ENCODE measurements at regions not wholly inside any gene's neighbourhood (a gene's known extent, or its start where the extent isn't known, plus 50 kb on each side); places are given as distances from the start of the nearest gene placed in this dataset.
"Not testable (repeated sequence)": the region's sequence is repeated elsewhere in the genome, so short reads cannot be mapped to it uniquely, and the experiment has no call there.

GRCh38 chrX:16357902-16358301 lies 190.6 kb downstream of the MAGEB17 start:
- H3K9ac ChIP-seq (ENCODE audit: low read depth, low read length, poor library complexity, severe bottlenecking), result no peak overlapping the region
- no peaks in the 10 kb centered on the region for H3K27me3 ChIP-seq (ENCODE audit: insufficient read depth, low read length, poor library complexity, severe bottlenecking)
- no peak overlapping the region for H2AFZ ChIP-seq (ENCODE audit: low read length)
- H3K79me2 ChIP-seq (ENCODE audit: insufficient read depth, low read length), result no peaks in the 10 kb centered on the region
- H3K9me2 ChIP-seq (replicated peaks; ENCODE audit: low read depth, low read length), result no peaks in the 10 kb centered on the region
- no peaks in the 10 kb centered on the region for H3K4me1 ChIP-seq (ENCODE audit: insufficient read depth, low read length, poor library complexity, severe bottlenecking)
- no peaks in the 10 kb centered on the region for H3F3A ChIP-seq (ENCODE audit: low read depth)
- no peaks in the 10 kb centered on the region for H3K9me3 ChIP-seq (ENCODE audit: insufficient read depth, low read depth, low read length)
- no peaks in the 10 kb centered on the region for H4K20me1 ChIP-seq (ENCODE audit: insufficient read depth, low read length, poor library complexity, severe bottlenecking)
- TF ChIP-seq CTCF (conservative IDR thresholded peaks at IDR 0.05; ENCODE audit: low read length) (no peak), EZH2phosphoT487 (IDR thresholded peaks at IDR 0.05; ENCODE audit: borderline replicate concordance) (no peak)
- no peaks in the 10 kb centered on the region for H3K36me3 ChIP-seq (ENCODE audit: insufficient read depth, low read length)
- H3K4me3 ChIP-seq (ENCODE audit: low read length, poor library complexity, severe bottlenecking), result no peak overlapping the region
- H3K4me2 ChIP-seq (ENCODE audit: low read depth, low read length, poor library complexity, severe bottlenecking), result no peak overlapping the region

GRCh38 chrX:16360056-16360455 lies 192.8 kb downstream of the MAGEB17 start:
- not testable (repeated sequence) for H3K4me3 ChIP-seq (ENCODE audit: low read length, poor library complexity, severe bottlenecking); H3K4me2 ChIP-seq (ENCODE audit: low read depth, low read length, poor library complexity, severe bottlenecking); H4K20me1 ChIP-seq (ENCODE audit: insufficient read depth, low read length, poor library complexity, severe bottlenecking); H2AFZ ChIP-seq (ENCODE audit: low read length); H3K9ac ChIP-seq (ENCODE audit: low read depth, low read length, poor library complexity, severe bottlenecking); H3K4me1 ChIP-seq (ENCODE audit: insufficient read depth, low read length, poor library complexity, severe bottlenecking); H3K9me3 ChIP-seq (ENCODE audit: insufficient read depth, low read depth, low read length); H3K36me3 ChIP-seq (ENCODE audit: insufficient read depth, low read length); H3K9me2 ChIP-seq (replicated peaks; ENCODE audit: low read depth, low read length); H3K79me2 ChIP-seq (ENCODE audit: insufficient read depth, low read length); H3K27me3 ChIP-seq (ENCODE audit: insufficient read depth, low read length, poor library complexity, severe bottlenecking); H3F3A ChIP-seq (ENCODE audit: low read depth)

- no peaks in the 10 kb centered on the region for H3K4me1 ChIP-seq (ENCODE audit: insufficient read depth, low read length, poor library complexity, severe bottlenecking)
- TF ChIP-seq EZH2phosphoT487 (IDR thresholded peaks at IDR 0.05; ENCODE audit: borderline replicate concordance) (no peak), CTCF (conservative IDR thresholded peaks at IDR 0.05; ENCODE audit: low read length) (no peak)
- no peaks in the 10 kb centered on the region for H3K9me2 ChIP-seq (replicated peaks; ENCODE audit: low read depth, low read length)
- no peak overlapping the region for H2AFZ ChIP-seq (ENCODE audit: low read length)
- H3K9ac ChIP-seq (ENCODE audit: low read depth, low read length, poor library complexity, severe bottlenecking), result no peak overlapping the region
- no peak overlapping the region for H3K4me2 ChIP-seq (ENCODE audit: low read depth, low read length, poor library complexity, severe bottlenecking)
- no peaks in the 10 kb centered on the region for H3K9me3 ChIP-seq (ENCODE audit: insufficient read depth, low read depth, low read length)
- H3F3A ChIP-seq (ENCODE audit: low read depth), result no peaks in the 10 kb centered on the region
- no peaks in the 10 kb centered on the region for H3K36me3 ChIP-seq (ENCODE audit: insufficient read depth, low read length)
- H3K4me3 ChIP-seq (ENCODE audit: low read length, poor library complexity, severe bottlenecking), result no peak overlapping the region
- no peaks in the 10 kb centered on the region for H3K79me2 ChIP-seq (ENCODE audit: insufficient read depth, low read length)
- no peaks in the 10 kb centered on the region for H3K27me3 ChIP-seq (ENCODE audit: insufficient read depth, low read length, poor library complexity, severe bottlenecking)
- no peaks in the 10 kb centered on the region for H4K20me1 ChIP-seq (ENCODE audit: insufficient read depth, low read length, poor library complexity, severe bottlenecking)
These were observed 201.4 kb downstream of the MAGEB17 start for GRCh38 chrX:16368696-16369095.

DNA sequence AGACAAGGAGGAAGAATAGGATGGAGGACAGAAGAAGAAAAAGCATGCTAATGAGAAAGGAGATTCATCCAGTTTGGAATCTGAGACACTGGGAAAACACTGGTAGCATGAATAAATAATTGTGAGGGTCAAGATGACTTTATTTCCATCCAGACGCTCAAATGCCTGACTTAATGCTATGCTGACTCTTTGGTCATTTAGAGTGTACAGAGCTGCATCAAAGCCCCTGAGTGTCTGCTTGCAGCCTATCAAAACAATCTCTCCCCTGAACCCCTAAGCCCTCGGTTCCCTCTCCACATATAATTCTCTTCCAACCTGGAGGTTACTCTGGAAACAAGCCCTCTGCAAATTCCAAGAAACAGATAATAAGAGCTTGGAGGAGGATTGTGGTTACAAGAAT lies 208.8 kb downstream of the MAGEB17 start:
- Histone ChIP-seq H3K9me3 (ENCODE audit: insufficient read depth, low read depth, low read length) (no peaks in the 10 kb centered on the region), H3K4me3 (ENCODE audit: low read length, poor library complexity, severe bottlenecking) (no peak overlapping the region), H4K20me1 (ENCODE audit: insufficient read depth, low read length, poor library complexity, severe bottlenecking) (no peaks in the 10 kb centered on the region), H2AFZ (ENCODE audit: low read length) (no peak overlapping the region), H3K27me3 (ENCODE audit: insufficient read depth, low read length, poor library complexity, severe bottlenecking) (no peaks in the 10 kb centered on the region), H3K9ac (ENCODE audit: low read depth, low read length, poor library complexity, severe bottlenecking) (no peak overlapping the region), H3K4me1 (ENCODE audit: insufficient read depth, low read length, poor library complexity, severe bottlenecking) (no peaks in the 10 kb centered on the region), H3F3A (ENCODE audit: low read depth) (no peaks in the 10 kb centered on the region), H3K79me2 (ENCODE audit: insufficient read depth, low read length) (no peaks in the 10 kb centered on the region), H3K4me2 (ENCODE audit: low read depth, low read length, poor library complexity, severe bottlenecking) (no peak overlapping the region), H3K9me2 (replicated peaks; ENCODE audit: low read depth, low read length) (no peaks in the 10 kb centered on the region), H3K36me3 (ENCODE audit: insufficient read depth, low read length) (no peaks in the 10 kb centered on the region)
- TF ChIP-seq EZH2phosphoT487 (IDR thresholded peaks at IDR 0.05; ENCODE audit: borderline replicate concordance) (no peak), CTCF (conservative IDR thresholded peaks at IDR 0.05; ENCODE audit: low read length) (no peak)

Measured in Loucy (cell line).